GM18870 (cell line): ENCODE measurements at regions not wholly inside any gene's neighbourhood (a gene's known extent, or its start where the extent isn't known, plus 50 kb on each side); places are given as distances from the start of the nearest gene placed in this dataset.
A peak's percentile ranks its signal among the peaks of the same experiment; 100 is the strongest.
"Not testable (repeated sequence)": the region's sequence is repeated elsewhere in the genome, so short reads cannot be mapped to it uniquely, and the experiment has no call there.

Experiments
- ATAC-seq: cut with Tn5 transposase; IDR thresholded peaks from one replicate; pipeline ENCODE4 v1.9.1; 2021; ENCODE audit warnings: moderate library complexity; ENCODE audit not compliant: unreplicated experiment

- ATAC-seq: no peak
Measured at GRCh38 chr10:28188526-28188925, 114.3 kb downstream of the MPP7 start.

- no peak for ATAC-seq
Measured at GRCh38 chr10:28186887-28187578, 115.8 kb downstream of the MPP7 start.

GRCh38 chr10:28186461-28186860, 116.4 kb downstream of the MPP7 start:
- ATAC-seq: no peak

- ATAC-seq: no peak
Measured at GRCh38 chr10:28184810-28185209, 118.1 kb downstream of the MPP7 start.

- no peak for ATAC-seq
Measured at GRCh38 chr10:28181478-28182096, 121.3 kb downstream of the MPP7 start.

GRCh38 chr10:28180654-28181053, 122.2 kb downstream of the MPP7 start:
- no peak for ATAC-seq

- ATAC-seq: no peak
Measured at GRCh38 chr10:28179743-28180099, 123.1 kb downstream of the MPP7 start.

GRCh38 chr10:28179006-28179742, 123.7 kb downstream of the MPP7 start:
- peak; percentile 55 for ATAC-seq

- peak; percentile 64 for ATAC-seq
Measured at GRCh38 chr10:28177944-28178637, 124.8 kb downstream of the MPP7 start.

GRCh38 chr10:28176498-28176897, 126.4 kb downstream of the MPP7 start:
- not testable (repeated sequence) for ATAC-seq

- ATAC-seq: no peak
Measured at GRCh38 chr10:28172223-28172610, 130.6 kb downstream of the MPP7 start.

GRCh38 chr10:28171468-28172222, 131.2 kb downstream of the MPP7 start:
- ATAC-seq: no peak

GRCh38 chr10:28169525-28169924, 133.3 kb downstream of the MPP7 start:
- peak; percentile 88 for ATAC-seq

GRCh38 chr10:28160866-28161405, 141.9 kb downstream of the MPP7 start:
- ATAC-seq: no peak

- no peak for ATAC-seq
Measured at GRCh38 chr10:28157379-28157778, 145.5 kb downstream of the MPP7 start.

GRCh38 chr10:28155726-28156125, 147.1 kb downstream of the MPP7 start:
- no peak for ATAC-seq

GRCh38 chr10:28151636-28152035, 151.2 kb downstream of the MPP7 start:
- no peak for ATAC-seq

- ATAC-seq: no peak
Measured at GRCh38 chr10:28149746-28150145, 150.9 kb upstream of the ODAD2 start.

- ATAC-seq: no peak
Measured at GRCh38 chr10:28147706-28148105, 148.8 kb upstream of the ODAD2 start.

- ATAC-seq: no peak
Measured at GRCh38 chr10:28139138-28139537, 140.3 kb upstream of the ODAD2 start.
